ENCODE measurements at regions not wholly inside any gene's neighbourhood (a gene's known extent, or its start where the extent isn't known, plus 50 kb on each side); places are given as distances from the start of the nearest gene placed in this dataset.
"Not testable (repeated sequence)": the region's sequence is repeated elsewhere in the genome, so short reads cannot be mapped to it uniquely, and the experiment has no call there.

DNA sequence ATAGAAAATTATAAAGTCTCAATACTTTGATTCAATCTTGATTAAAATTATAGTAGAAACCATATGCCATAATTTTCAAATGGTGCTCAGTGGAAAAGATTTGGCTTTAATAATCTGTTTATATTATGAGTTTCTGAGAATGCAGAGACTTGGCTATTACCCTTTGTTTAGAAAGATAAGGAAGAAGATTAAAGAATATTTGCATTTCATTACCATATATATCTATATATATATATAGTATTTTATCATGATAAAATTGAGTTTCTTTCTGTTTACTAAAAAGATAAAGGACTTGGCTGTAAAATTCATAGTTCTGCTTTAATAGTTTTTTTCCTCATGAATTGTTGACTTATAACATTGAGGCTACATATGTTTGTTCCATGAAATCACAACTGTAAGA lies 679.3 kb upstream of the MAP3K7 start:
- no peak for ATAC-seq
- intact Hi-C loops (cut with DNase I), result no loop called here
- DNase-seq (ENCODE audit: low spot score), result no peak

DNA sequence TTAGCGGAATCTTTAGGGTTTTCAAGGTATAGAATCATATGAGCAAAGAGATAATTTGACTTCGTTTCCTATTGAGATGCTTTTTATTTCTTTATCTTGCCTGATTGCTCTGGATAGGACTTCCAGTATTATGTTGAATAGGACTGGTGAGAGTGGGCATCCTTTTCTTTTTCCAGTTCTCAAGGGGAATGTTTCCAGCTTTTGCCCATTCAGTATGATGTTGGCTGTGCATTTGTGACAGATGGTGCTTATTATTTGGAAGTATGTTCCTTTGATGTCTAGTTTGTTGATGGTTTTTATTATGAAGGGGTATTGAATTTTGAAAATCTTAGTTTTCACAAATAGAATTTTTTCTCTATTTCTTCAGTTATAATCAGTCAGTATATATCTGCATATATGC lies 656.6 kb upstream of the MAP3K7 start:
- no peak for DNase-seq (ENCODE audit: low spot score)
- intact Hi-C loops (cut with DNase I), result no loop called here
- no peak for ATAC-seq

DNA sequence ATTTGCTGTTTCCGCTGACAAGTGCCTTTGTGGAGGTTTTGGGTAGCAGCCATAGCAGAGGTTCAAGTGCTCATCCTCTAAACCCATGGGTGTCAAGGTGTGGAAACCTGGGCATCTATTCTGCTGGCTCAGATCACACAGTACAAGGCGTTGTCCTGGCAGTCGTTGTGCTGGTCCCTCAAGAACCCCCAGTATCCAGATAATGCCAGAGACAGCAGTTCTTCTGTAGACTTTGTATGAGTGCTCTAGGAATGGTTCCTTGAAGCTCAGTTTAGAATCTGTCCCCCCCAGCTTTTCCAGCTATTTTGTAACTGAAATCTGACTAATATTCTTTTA lies 655.7 kb upstream of the MAP3K7 start:
- ATAC-seq (no peak), DNase-seq (ENCODE audit: low spot score) (no peak)
- intact Hi-C loops (cut with DNase I), result no loop called here

DNA sequence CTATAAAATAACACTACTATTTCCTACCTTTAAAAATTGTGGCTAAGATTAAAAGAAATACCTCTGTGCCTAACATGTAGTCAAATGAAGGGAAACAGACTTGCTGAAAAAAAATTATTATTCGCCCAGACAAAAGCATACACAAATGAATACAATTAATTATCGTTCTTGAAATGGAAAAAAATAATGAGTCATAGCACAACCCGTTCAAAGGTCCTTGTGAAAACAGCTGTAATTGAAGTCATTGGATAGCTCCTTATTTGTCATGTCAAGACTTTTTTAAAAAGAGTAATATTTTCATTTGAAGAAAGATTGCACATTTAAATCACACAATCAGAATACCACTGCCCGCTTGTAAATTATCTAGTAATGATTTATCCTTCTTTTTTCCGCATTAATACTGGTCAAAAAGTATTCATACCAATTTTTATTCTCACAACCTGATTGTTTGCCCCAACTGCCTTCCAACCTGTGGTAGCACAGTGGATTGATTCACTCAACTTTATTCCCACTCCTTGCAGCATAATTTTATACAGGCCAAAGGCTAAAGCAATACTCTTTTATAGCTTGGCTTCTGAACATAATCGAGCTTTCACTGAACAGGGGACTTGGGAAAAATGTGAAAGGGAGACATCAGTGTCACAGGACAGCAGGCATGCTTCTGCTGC lies 655.2 kb upstream of the MAP3K7 start:
- DNase-seq (ENCODE audit: low spot score), result no peak
- intact Hi-C loops (cut with DNase I), result no loop called here

DNA sequence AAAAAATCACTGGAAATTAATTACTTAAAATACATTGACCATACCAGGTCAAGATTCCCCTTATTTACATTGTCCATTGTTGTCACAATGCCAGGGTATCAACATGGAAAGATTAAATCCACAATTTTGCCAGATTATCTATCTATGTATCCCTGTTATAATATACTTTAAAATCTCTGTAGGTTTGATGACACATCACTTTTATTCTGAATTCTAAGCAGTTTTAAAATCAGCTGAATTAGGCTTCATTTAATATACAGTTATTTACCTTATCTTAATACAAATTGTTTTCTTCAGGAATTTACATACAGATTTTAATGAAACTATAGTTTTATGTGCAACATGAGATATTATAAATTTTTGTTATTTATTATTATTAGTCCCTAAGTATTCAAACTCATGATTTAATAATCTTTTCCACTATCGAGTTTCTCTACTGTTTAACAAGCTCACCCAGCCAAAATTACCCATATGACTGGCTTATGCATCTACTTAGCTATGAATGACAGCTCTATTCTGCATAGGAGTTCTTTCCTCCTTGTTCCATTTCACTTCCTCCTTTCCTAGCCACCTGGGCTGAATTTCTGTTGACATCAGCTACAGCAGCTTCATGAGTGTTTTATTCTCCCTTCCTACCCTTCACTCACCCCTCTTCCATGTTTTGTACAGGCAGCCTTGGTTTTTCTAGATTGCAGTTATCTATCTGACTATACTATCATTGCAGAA lies 654.2 kb upstream of the MAP3K7 start:
- ATAC-seq (no peak), DNase-seq (ENCODE audit: low spot score) (no peak)
- intact Hi-C loops (cut with DNase I), result no loop called here

More for the DNA sequence above, 655.2 kb upstream of the MAP3K7 start:
- no peak for ATAC-seq

DNA sequence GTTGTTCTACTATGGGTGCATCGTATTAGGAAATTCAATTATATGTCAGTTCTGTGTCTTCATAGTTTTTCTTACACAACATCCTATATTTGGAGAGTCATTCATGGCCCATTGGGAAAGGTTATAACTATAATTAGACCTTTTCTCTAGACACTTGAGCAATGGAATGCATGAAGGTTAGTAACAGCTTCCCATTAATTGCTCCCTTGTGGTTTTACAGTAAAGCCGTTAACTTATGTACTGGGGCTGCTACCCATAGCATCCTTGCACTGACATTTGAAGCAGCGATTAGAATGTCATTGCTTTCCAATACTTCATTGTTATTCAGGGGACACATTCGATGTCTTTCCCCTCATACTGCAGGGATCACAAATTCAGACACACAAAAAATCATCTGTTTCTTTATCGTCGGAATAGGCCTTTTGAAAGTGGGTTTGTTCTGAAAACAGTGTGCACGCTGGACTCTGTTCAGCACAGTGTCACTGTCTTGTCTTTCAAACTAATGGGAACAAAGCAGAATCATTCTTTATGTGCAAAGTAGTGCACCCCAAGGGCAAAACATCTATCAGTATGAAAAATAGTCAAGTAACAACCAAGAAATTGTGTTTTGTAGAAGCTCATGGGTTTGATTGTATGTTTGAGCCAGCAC lies 634.3 kb upstream of the MAP3K7 start:
- ATAC-seq, result no peak
- intact Hi-C loops (cut with DNase I), result loop anchor here (5.0 kb wide), 1 partner anchor 1751 kb away; no protein-coding TSS in a partner anchor
- DNase-seq (ENCODE audit: low spot score), result no peak

DNA sequence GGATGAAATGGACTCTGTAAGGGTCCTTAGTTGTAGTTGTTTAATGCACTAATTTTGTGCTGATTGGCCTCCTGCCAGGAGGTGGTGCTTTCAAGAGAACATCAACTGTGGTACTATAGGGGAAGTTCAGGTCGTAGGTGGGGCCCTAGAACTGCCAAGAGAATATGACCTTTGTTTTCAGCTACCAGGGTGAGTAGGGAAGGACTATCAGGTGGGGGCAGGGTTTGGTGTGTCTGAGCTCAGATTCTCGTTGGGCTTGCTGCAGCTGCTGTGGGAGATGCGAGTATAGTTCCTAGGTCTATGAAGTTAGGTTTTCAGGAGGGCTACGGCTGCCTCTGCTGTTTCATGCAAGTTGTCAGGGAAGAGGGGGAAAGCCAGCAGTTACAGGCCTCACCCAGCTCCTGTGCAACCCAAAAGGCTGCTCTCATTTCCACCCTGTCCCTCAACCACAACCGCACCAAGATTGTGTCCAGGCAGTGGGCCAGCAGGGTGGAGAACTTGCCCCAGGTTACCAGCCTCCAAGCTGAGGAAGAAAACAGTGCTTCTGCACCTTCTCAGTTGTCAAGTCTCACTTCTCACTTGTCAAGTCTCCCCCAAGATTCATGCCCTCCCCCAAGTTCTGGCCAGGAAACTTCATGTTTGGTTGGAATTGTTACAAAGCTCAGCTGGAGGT lies 626.5 kb upstream of the MAP3K7 start:
- no peak for DNase-seq (ENCODE audit: low spot score)
- no peak for ATAC-seq
- intact Hi-C loops (cut with DNase I), result no loop called here

DNA sequence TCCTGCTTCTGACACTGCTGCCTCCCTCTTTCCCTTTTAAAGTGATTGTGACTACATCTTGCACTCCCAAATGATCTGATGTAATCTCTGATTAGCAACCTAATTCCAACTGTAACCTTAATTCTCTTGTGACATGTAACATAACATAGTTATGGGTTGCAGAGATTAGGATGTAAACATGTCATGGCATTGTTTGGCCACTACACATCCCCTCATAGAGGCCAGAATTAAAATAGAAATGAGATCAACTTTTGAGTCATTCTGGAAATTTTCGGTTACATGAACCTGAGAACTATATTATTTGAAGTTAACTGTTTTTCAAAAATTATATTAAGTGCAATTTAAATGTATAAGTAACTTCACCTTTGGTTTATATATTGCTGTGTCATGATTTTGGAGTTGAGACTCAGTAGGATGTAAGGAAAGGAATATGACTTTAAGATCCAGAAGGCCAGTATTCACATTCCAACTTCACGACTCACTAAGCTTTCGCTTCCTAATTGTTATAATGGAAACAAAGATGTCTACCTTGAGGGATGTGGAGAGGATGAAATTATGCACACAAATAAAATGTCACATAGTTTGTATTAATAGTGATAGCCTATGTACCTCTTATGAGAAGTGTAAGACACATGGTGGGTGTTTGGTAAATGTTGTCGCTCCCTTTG lies 611.9 kb upstream of the MAP3K7 start:
- ATAC-seq (no peak), DNase-seq (ENCODE audit: low spot score) (no peak)
- intact Hi-C loops (cut with DNase I), result no loop called here

DNA sequence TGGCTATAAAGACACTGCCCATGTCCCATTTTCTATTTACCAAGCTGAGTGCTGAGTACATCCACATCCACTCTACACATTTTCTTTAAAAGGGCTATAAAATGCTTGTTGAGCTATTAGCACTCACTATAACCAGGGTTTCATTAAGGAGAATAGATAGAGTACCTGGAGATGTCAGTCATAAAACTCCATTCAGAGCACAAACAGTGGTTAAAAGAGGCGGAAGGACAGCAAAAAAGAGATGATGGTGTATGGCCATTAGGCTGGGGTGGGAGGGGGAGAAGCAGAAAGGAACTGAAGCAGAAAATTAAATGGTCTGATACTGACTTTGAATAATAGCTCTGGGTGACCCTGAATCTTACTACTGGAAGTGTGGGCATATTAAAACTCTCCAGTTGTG lies 609.9 kb upstream of the MAP3K7 start:
- no peak for DNase-seq (ENCODE audit: low spot score)
- intact Hi-C loops (cut with DNase I), result no loop called here
- no peak for ATAC-seq

DNA sequence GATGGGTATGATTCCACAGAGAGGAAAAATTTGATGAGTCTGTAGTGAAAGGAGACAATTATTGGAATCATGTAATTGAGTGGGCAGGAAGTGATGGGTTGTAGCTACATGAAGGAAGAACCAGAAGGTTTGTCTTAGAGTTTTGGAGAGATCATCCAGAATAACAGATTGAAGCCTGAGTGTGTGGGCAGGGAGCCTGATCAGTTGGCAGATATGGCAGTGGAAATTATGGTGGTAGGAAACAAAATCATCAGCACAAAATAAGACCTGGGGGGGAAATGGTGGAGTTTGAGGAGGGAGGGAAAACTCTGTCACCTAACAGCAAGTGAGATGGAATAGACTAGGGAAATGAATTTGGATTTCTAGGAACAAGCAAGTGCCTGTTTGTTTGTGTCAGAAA lies 606.6 kb upstream of the MAP3K7 start:
- ATAC-seq (no peak), DNase-seq (ENCODE audit: low spot score) (no peak)
- intact Hi-C loops (cut with DNase I), result no loop called here

DNA sequence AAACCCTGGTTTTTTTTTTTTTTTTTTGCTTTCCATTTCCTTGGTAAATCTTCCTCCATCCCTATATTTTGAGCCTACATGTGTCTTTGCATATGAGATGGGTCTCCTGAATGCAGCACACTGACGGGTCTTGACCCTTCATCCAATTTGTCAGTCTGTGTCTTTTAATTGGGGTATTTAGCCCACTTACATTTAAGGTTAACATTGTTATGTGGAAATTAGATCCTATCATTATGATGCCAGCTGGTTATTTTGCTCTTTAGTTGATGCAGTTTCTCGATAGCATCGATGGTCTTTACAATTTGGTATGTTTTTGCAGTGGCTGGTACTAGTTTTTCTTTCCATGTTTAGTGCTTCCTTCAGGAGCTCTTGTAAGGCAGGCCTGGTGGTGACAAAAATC lies 603.2 kb upstream of the MAP3K7 start:
- intact Hi-C loops (cut with DNase I); DNase-seq (ENCODE audit: low spot score); ATAC-seq: not testable (repeated sequence)

DNA sequence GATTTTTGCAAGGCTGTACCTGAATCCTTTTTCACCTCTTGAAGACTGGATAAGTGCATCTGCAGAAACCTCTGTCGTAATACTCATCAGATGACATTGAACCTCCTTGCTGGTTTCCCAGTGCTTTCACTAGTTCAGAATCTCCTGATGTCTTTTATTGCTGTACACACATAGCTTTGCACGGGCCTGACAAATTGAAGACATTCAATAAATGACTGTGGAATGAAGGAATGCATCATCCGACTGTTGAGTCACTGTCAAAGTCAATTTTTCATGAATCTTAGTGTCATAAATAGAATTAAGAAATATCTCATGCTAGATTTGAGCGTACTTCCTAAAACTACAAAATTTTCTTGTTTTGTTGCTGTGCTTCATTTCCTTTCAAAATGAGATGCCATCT lies 598.2 kb upstream of the MAP3K7 start:
- intact Hi-C loops (cut with DNase I), result no loop called here
- ATAC-seq (no peak), DNase-seq (ENCODE audit: low spot score) (no peak)

DNA sequence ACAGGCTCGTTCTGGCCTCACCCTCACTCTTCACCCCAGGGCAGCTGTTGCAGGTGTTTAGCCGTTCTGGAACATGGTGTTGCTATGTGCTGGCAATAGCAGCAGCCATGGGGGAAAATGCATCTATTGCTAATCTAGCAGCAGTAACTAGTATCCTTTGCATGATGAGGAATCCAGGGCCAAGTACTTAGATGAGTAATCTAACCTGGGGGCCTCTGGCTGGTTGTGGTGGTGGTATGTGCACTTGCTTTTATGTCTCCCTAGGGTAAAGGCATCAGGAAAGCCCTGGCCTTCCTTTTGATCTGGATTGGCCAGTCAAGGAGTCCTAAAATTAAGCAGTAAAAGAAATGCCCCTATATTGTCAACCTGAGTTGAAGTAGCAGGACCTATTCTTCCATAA lies 594.5 kb upstream of the MAP3K7 start:
- intact Hi-C loops (cut with DNase I), result no loop called here
- ATAC-seq (no peak), DNase-seq (ENCODE audit: low spot score) (no peak)

DNA sequence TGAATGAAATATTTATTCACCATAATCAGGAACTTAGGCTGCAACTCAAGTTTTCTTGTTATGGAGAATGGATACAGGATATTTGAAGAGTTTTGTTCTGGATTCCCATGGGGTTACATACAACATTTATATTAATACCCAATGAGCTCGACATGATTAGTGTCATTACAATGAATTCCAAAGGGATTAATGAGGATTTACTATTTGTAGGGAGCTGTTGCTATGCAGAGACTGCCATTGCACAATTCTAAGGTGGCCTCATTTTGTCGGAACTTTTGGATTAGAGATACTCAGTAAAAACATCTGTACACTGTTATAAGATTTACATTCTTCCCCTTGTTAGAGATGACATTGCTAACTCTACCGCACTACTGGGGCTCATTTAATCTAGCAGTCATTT lies 586.8 kb upstream of the MAP3K7 start:
- ATAC-seq (no peak), DNase-seq (ENCODE audit: low spot score) (no peak)
- intact Hi-C loops (cut with DNase I), result no loop called here

DNA sequence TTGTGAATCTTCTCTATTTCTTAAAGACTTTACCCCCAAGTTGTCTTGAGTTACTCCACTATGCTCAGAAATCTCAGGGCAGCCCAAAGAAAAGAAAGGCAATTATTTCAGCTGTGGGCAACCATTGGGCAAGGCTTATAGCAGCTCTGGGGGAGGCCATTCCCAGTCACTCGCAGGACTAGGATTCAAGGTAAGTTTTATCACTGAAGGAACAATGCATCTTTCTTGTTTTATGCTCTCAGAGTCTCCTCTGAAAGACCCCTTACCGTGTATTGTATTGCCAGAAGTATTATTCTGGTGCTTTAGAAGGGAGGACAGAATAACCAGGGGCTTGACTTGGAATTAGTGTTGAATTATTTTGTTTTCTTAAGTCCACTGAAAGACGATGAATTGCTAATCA lies 586.3 kb upstream of the MAP3K7 start:
- intact Hi-C loops (cut with DNase I), result no loop called here
- DNase-seq (ENCODE audit: low spot score) (no peak), ATAC-seq (no peak)

DNA sequence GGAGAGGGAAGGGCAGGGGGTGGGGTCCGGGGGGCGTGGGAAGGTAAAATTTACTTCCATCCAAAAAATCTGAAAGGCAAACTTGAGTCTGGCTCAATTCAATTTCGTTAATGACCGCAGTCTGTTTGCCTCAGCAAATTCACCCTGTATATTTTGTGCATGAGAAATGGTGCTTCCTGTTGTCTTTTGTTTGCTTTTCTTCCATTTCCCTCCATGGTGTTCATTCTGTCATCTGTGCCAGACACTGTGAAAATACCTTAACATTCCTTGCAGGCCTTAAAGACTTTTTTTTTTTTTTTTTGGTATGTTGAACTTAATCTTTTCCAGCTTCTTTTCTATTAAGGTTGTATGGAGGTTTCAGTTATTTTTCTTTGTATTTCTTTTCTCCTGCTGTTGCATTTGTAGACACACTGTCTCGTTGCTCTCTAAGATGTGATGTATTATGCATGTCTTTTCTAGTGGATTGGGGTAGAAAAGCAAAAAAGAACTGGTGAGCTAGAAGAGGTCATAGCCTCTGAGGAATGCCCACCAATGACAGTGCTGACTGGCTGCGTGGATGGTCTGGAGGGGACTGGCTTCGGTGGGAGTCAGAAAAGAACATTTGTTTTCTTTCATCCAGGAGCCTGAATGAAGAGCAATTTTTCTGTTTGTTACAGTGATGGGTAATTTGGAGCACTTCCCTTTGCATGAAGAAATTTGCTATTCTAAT lies 585.0 kb upstream of the MAP3K7 start:
- intact Hi-C loops (cut with DNase I), result no loop called here
- no peak for ATAC-seq
- DNase-seq (ENCODE audit: low spot score), result no peak

DNA sequence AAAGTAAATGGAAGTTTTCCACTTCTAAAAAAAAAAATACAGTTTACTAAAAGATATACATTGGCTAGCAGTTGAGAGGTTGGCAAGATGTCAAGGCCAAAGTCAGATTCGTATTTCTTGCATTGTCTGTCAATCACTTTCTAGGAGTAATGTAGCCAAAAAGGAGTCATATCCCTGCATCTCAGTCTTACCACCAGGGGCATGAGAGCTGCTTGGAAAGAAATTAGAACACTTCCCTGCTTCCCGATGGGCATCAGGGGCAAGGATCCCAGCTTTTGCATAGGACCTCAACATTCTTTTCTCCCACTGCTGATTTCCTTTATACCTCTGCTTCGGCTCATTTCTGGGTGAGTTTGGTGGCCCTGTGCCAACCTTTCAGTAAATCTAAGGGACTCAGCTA lies 581.0 kb upstream of the MAP3K7 start:
- intact Hi-C loops (cut with DNase I), result no loop called here
- ATAC-seq (no peak), DNase-seq (ENCODE audit: low spot score) (no peak)

DNA sequence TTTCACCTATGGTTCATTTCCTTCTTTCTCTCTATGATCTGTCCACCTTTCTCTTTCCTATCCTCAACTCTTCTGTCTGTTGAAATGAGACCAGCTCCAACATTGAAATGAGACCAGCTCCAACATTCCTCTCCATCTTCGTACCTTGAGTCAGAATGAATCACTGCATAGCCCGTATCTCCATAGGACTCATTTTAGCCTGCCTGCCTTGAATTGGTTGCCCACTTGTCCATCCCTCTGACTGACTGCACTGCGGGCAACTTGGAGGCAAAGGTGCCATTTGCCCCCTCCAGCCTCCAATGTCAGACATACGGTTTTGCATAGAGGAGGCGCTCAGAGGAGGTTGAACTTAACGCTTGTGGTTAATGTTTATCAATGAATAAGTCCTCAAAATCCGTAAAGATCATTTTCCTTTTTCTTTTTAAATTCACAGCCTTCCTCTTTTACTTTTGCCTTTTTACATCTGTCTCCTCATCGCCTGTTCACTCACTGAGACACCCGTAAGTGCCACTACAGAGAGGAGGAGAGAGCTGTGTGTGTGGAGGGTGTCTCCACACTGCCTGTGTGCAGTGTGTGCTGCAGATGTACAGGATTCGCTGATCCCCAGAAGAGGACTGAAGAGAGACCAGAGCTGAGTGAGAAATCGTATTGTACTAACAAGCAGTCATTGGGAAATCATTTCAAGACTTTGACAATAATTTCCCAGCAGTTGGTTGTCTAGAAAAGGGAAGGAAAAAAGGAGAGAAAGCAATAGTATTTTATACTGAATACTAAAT lies 579.6 kb upstream of the MAP3K7 start:
- no peak for ATAC-seq
- intact Hi-C loops (cut with DNase I), result no loop called here

More for the DNA sequence above, 579.6 kb upstream of the MAP3K7 start:
- DNase-seq (ENCODE audit: low spot score), result no peak

All from sciatic nerve (tissue), 2 donors.